ENCODE measurements at regions not wholly inside any gene's neighbourhood (a gene's known extent, or its start where the extent isn't known, plus 50 kb on each side); places are given as distances from the start of the nearest gene placed in this dataset.

DNA sequence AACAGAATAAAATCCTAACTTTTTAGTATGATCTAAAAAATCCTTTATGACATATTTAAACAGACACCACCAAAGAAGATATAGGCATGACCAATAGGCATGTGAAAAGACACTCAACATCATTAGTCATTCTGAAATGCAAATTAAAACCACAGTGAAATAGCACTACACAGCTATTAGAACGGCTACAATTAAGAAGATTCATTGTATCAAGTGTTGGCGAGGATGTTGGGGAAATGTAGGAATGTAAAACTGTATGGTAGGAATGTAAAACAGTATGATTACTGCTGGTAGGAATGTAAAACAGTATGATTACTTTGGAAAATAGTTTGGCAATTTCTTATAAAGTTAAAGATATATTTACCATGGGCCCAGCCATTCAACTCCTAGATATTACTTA is 253.3 kb upstream of the TCF4 start:
- DNase-seq = no peak
- H3K36me3 ChIP-seq = no peaks in the 10 kb centered on the region
- H3K27me3 ChIP-seq = no peaks in the 10 kb centered on the region
- ATAC-seq = no peak
- peaks cover 0 to 8% (median 0%) of the 10 kb centered on the region in 12 donors for H3K4me1 ChIP-seq
- intact Hi-C loops (cut with DNase I) = no loop called here
- TF ChIP-seq, protein P1, sequence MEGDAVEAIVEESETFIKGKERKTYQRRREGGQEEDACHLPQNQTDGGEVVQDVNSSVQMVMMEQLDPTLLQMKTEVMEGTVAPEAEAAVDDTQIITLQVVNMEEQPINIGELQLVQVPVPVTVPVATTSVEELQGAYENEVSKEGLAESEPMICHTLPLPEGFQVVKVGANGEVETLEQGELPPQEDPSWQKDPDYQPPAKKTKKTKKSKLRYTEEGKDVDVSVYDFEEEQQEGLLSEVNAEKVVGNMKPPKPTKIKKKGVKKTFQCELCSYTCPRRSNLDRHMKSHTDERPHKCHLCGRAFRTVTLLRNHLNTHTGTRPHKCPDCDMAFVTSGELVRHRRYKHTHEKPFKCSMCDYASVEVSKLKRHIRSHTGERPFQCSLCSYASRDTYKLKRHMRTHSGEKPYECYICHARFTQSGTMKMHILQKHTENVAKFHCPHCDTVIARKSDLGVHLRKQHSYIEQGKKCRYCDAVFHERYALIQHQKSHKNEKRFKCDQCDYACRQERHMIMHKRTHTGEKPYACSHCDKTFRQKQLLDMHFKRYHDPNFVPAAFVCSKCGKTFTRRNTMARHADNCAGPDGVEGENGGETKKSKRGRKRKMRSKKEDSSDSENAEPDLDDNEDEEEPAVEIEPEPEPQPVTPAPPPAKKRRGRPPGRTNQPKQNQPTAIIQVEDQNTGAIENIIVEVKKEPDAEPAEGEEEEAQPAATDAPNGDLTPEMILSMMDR (IDR thresholded peaks at IDR 0.05) = no peak
- peaks cover 0 to 22% (median 0%) of the 10 kb centered on the region in 12 donors for H3K9me3 ChIP-seq
- H3K4me3 ChIP-seq = no peak overlapping the region
- 68 to 95% (median 94%) methylated on average over 2 of the region's 2 CpGs for WGBS, 4 donors
- no peak overlapping the region for H3K27ac ChIP-seq

DNA sequence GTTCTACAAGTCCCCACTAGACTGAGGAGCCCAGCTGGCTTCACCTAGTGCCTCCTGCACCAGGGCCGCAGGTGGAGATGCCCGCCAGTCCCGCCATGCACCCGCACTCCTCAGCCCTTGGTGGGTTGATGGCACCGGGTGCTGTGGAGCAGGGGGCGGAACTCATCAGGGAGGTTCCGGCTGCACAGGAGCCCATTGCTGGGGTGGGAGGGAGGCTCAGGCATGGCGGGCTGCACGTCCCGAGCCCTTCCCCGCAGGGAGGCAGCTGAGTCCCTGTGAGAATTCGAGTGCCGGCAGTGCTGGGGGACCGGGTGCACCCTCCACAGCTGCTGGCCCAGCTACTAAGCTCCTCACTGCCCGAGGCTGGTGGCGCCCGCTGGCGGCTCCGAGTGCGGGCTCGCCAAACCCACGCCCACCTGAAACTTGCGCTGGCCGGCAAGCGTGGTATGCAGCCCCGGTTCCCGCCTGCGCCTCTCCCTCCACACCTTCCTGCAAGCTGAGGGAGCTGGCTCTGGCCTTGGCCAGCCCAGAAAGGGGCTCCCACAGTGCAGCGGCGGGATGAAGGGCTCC is 252.7 kb upstream of the TCF4 start:
- H3K27me3 ChIP-seq = no peaks in the 10 kb centered on the region
- ATAC-seq = no peak
- TF ChIP-seq, protein P1 (IDR thresholded peaks at IDR 0.05) = no peak
- no peak for TF ChIP-seq POLR2A (IDR thresholded peaks at IDR 0.05)
- no peaks in the 10 kb centered on the region for H3K36me3 ChIP-seq
- intact Hi-C loops (cut with DNase I) = no loop called here
- H3K4me1 ChIP-seq = peaks cover 0 to 10% (median 0%) of the 10 kb centered on the region in 12 donors
- DNase-seq = no peak
- H3K9me3 ChIP-seq = peaks cover 0 to 22% (median 0%) of the 10 kb centered on the region in 12 donors
- no peak overlapping the region for H3K27ac ChIP-seq
- 90 to 100% (median 94%) methylated on average over 2 to 30 of the region's 30 CpGs for WGBS, 4 donors
- H3K4me3 ChIP-seq = no peak overlapping the region

DNA sequence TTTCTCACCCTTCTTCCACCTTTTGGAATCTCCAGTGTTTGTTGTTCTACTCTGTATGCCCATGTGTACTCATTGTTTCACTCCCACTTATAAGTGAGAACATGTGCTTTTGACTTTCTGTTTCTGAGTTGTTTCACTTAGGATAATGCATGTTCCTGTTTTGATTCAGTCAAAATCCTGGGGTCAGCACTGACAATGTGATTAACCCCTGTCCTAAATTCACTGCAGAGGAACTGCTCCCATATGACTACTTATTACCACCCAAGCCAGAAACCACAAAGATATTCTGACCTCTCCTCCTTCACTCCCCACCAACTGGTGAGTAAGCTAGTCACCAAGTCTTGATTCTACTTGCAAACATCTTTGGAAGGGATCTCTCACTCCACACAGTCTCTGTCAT is 251.4 kb upstream of the TCF4 start:
- no peak for DNase-seq
- no peak for ATAC-seq
- Histone ChIP-seq H3K27me3 (no peaks in the 10 kb centered on the region), H3K27ac (no peak overlapping the region), H3K36me3 (no peaks in the 10 kb centered on the region), H3K4me1 (peaks cover 0 to 10% (median 0%) of the 10 kb centered on the region in 12 donors), H3K4me3 (no peak overlapping the region), H3K9me3 (peaks cover 0 to 22% (median 0%) of the 10 kb centered on the region in 12 donors)
- TF ChIP-seq, protein P1 (IDR thresholded peaks at IDR 0.05) = no peak
- TF ChIP-seq POLR2A (IDR thresholded peaks at IDR 0.05) = no peak
- intact Hi-C loops (cut with DNase I) = no loop called here

DNA sequence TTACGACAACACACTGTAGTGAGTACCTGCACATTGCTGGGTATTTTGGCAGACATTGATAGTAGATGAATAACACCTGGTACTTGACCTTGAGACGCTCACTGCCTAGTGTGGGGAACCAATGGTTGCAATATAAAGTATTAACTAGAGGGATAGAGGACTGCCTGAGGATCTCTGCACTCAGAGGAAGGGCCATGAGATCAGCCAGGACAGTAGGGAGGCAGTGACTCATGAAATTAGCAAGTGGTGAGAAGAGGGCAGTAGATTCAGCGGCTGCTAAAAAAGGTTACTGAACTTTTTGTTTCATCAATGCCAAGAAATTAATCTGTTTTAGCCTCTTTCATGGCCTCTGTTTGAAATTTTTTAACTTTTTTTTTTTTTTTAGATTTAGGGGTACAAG is 250.8 kb upstream of the TCF4 start:
- Histone ChIP-seq H3K36me3 (no peaks in the 10 kb centered on the region), H3K27me3 (no peaks in the 10 kb centered on the region), H3K27ac (no peak overlapping the region), H3K4me3 (no peak overlapping the region), H3K4me1 (peaks cover 0 to 10% (median 0%) of the 10 kb centered on the region in 12 donors), H3K9me3 (peaks cover 0 to 22% (median 0%) of the 10 kb centered on the region in 12 donors)
- intact Hi-C loops (cut with DNase I) = no loop called here
- TF ChIP-seq POLR2A (IDR thresholded peaks at IDR 0.05) = no peak
- TF ChIP-seq, protein P1 (IDR thresholded peaks at IDR 0.05) = no peak
- 95 to 97% (median 96%) methylated on average over 3 of the region's 3 CpGs for WGBS, 4 donors
- no peak for ATAC-seq
- no peak for DNase-seq
